ENCODE measurements at regions not wholly inside any gene's neighbourhood (a gene's known extent, or its start where the extent isn't known, plus 50 kb on each side); places are given as distances from the start of the nearest gene placed in this dataset.
A peak's percentile ranks its signal among the peaks of the same experiment; 100 is the strongest.

DNA sequence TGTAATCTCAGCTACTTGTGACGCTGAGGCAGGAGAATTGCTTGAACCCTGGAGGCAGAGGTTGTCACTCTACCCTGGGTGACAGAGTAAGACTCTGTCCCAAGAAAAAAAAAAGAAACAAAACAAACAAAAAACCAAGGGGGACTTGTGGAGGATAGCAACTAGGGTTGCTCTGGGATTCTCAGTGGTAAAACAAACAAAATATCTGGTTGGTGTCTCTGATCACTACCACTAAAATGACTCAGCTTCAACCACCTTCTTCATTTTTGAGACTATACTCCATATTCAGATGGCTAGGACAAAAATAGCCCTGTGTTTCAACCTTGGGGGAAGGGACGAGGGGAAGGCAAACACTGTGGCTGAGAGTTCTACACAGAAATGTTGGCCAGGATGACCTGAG lies 110.3 kb downstream of the ARRDC3 start:
- H3K4me3 ChIP-seq (ENCODE audit: low read depth, low read length) = no peak overlapping the region
- TF ChIP-seq, protein P1, sequence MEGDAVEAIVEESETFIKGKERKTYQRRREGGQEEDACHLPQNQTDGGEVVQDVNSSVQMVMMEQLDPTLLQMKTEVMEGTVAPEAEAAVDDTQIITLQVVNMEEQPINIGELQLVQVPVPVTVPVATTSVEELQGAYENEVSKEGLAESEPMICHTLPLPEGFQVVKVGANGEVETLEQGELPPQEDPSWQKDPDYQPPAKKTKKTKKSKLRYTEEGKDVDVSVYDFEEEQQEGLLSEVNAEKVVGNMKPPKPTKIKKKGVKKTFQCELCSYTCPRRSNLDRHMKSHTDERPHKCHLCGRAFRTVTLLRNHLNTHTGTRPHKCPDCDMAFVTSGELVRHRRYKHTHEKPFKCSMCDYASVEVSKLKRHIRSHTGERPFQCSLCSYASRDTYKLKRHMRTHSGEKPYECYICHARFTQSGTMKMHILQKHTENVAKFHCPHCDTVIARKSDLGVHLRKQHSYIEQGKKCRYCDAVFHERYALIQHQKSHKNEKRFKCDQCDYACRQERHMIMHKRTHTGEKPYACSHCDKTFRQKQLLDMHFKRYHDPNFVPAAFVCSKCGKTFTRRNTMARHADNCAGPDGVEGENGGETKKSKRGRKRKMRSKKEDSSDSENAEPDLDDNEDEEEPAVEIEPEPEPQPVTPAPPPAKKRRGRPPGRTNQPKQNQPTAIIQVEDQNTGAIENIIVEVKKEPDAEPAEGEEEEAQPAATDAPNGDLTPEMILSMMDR (conservative IDR thresholded peaks at IDR 0.05; ENCODE audit: low read depth, low read length) = no peak
- no peak for DNase-seq (ENCODE audit: low read depth)

DNA sequence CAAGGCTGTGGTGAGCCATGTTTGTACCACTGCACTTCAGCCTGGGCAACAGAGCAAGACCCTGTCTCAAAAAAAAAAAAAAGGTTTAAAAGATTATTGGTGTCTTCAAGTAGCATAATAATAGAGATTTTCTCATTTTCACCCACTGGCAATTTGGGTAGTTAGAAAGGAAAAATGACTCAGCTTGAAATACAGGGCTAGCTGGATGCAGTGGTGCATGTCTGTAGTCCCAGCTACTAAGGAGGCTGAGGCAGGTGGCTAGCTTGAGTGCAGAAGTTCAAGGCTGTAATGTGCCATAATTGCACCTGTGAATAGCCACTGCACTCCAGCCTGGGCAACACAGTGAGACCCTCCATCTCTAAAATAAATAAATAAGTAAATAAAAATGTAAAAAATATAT lies 111.1 kb downstream of the ARRDC3 start:
- TF ChIP-seq, protein P1 (conservative IDR thresholded peaks at IDR 0.05; ENCODE audit: low read depth, low read length) = no peak
- DNase-seq (ENCODE audit: low read depth) = no peak
- no peak overlapping the region for H3K4me3 ChIP-seq (ENCODE audit: low read depth, low read length)

DNA sequence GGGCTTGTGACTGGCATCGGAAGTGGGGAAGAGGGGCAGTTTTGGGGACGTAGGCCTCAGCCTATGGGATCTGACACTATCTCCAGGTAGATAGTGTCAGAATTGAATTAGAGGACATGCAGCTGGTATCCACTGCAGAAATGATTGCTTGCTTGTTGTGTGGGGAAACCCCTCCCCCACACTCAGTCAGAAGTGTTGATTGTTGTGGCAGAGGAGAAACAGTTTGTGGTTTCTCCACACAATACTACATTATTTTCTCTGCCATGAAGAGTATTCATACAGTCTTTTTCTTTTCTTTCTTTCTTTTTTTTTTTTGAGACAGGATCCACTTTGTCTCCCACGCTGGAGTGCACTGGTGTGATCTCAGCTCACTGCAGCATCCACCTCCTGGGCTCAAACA lies 113.9 kb downstream of the ARRDC3 start:
- TF ChIP-seq, protein P1 (conservative IDR thresholded peaks at IDR 0.05; ENCODE audit: low read depth, low read length) = no peak
- DNase-seq (ENCODE audit: low read depth) = no peak

DNA sequence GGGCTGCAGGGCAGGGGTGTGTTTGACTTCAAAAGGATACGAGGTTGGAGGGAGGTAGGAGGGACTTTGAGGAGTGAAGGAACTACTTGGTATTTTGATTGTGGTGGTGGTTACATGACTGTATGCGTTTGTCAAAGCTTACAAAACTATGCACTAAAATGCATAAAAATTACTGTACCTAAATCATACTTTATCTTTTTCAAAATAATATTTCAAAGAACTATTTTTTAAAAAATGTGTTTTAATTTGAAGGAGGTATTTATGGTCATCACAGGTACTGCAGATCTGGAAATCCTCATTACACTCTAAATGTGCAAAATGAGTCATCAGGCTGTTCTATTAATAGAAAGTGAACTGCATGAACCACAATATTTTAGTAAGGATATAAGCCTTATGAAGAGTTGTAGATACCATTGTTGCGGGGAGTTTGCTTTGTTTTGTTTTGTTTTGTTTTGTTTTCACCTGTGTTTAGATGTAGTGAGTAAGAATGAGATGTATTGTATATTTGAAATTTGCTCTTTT lies 116.9 kb downstream of the ARRDC3 start:
- TF ChIP-seq, protein P1 (conservative IDR thresholded peaks at IDR 0.05; ENCODE audit: low read depth, low read length) = peak; percentile 5
- DNase-seq (ENCODE audit: low read depth) = no peak
- no peak overlapping the region for H3K4me3 ChIP-seq (ENCODE audit: low read depth, low read length)

More for the DNA sequence above, 113.9 kb downstream of the ARRDC3 start:
- no peak overlapping the region for H3K4me3 ChIP-seq (ENCODE audit: low read depth, low read length)

DNA sequence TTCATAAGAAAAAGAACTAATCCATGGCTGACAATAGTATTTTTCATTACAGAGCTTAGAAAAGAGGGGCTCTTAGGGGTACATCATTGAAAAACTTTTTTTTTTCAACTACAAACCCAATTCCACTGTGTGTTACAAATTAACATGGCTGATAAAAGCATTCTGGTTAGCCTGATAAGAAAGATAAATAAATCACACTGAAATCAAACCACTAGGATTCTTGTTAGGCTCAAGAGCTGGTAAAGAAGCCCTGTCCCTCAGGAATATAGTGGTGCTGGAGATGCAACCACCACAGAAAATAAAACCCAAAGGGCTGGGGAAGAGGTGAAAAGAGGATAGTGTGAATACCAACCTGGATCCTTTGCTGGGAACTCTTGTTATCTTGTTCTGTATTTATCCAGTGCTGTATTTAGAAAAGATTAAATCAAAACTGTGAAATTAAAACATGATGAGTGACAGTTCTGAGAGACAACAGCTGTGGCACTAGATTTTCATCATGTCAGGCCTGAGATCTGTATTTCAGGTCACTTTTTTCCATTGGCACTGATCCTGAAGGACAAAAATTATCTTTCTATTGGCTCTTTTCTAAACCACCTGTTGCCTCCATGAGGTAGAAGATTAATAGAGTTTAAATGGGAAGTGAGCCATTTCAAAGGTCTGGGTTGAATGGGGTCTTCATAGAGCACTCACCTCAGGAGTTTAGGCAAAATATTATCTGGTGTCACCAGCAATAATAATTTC lies 118.6 kb downstream of the ARRDC3 start:
- H3K4me3 ChIP-seq (ENCODE audit: low read depth, low read length) = no peak overlapping the region
- TF ChIP-seq, protein P1 (conservative IDR thresholded peaks at IDR 0.05; ENCODE audit: low read depth, low read length) = no peak
- DNase-seq (ENCODE audit: low read depth) = no peak

DNA sequence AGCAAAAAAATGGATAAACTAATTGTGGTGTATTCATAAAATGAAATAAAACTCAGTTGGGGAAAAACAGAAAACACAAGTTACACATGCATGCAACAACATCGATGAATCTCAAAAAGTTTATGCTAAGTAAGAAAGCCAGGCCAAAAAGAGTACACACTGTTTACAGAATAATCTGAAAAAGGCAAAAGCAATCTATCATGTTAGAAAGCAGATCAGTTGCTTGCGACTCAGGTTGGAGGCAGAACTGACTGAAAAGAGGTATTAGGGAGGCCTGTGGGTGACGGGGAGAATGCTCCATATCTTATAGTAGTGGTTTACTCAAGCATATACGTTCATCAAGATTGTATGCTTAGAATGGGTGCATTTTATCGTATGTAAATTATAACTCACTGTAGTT lies 119.2 kb downstream of the ARRDC3 start:
- TF ChIP-seq, protein P1 (conservative IDR thresholded peaks at IDR 0.05; ENCODE audit: low read depth, low read length) = no peak
- no peak for DNase-seq (ENCODE audit: low read depth)
- no peak overlapping the region for H3K4me3 ChIP-seq (ENCODE audit: low read depth, low read length)

DNA sequence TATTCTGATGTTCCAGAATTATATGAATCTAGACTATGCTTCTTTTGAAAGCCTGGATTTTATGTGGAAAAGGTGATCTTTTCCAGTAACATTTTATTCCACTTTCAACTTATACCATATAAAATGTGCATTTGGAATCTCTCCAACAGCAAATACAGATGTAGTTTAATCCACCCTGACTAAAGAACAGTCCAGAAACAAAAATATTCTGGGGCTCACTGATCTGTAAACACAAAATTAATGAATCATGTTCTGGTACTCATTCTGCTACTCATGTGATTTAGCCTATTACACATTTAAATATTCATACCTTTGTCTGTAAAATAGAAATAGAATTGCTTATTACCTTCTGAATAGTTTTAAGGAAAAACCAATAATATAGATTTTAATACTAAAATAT lies 125.8 kb downstream of the ARRDC3 start:
- TF ChIP-seq, protein P1 (conservative IDR thresholded peaks at IDR 0.05; ENCODE audit: low read depth, low read length) = no peak
- no peak overlapping the region for H3K4me3 ChIP-seq (ENCODE audit: low read depth, low read length)
- DNase-seq (ENCODE audit: low read depth) = no peak
